Spleen (tissue), 11 donors: ENCODE measurements at regions not wholly inside any gene's neighbourhood (a gene's known extent, or its start where the extent isn't known, plus 50 kb on each side); places are given as distances from the start of the nearest gene placed in this dataset.

Experiments
- DNase-seq: peaks from one replicate; pipeline ENCODE4 v3.0.0-alpha.2; 2020
- H3K27ac ChIP-seq, 8 donors: fragments of 200-600 bp; sonication (generic) in 7 of 8; 1 replicate in 4 of 8; 2 replicates in 4 of 8; pipeline versions ENCODE4 v1.5.0 to v1.8.0; 2016 to 2021; ENCODE audit warnings: inconsistent platforms in 4 of 8, mild to moderate bottlenecking in 4 of 8, moderate library complexity in 1 of 8
- H3K27me3 ChIP-seq, 7 donors: fragments of 200-600 bp; sonication (generic) in 6 of 7; replicated peaks in 1 of 7; 1 replicate in 4 of 7; 2 replicates in 3 of 7; pipeline versions ENCODE4 v1.5.0 to v1.8.0; 2016 to 2021; ENCODE audit warnings: inconsistent platforms in 3 of 7, mild to moderate bottlenecking in 1 of 7
- H3K36me3 ChIP-seq, 6 donors: fragments of 200-600 bp; sonication (generic) in 5 of 6; 1 replicate in 4 of 6; 2 replicates in 2 of 6; pipeline versions ENCODE4 v1.5.0 to v1.8.0; 2016 to 2021; ENCODE audit warnings: inconsistent platforms in 2 of 6
- H3K4me1 ChIP-seq, 6 donors: fragments of 200-600 bp; sonication (generic) in 5 of 6; 1 replicate in 3 of 6; 2 replicates in 3 of 6; pipeline versions ENCODE4 v1.5.0 to v1.8.0; 2016 to 2021; ENCODE audit warnings: inconsistent platforms in 3 of 6
- H3K4me3 ChIP-seq, 8 donors: fragments of 200-600 bp; sonication (generic) in 7 of 8; 1 replicate in 4 of 8; 2 replicates in 4 of 8; pipeline versions ENCODE4 v1.5.0 to v1.8.0; 2016 to 2021; ENCODE audit warnings: inconsistent platforms in 4 of 8, mild to moderate bottlenecking in 4 of 8, moderate library complexity in 2 of 8
- H3K9me3 ChIP-seq, 8 donors: fragments of 200-600 bp; sonication (generic) in 7 of 8; 1 replicate in 4 of 8; 2 replicates in 4 of 8; pipeline versions ENCODE4 v1.5.0 to v1.8.0; 2016 to 2021; ENCODE audit warnings: inconsistent platforms in 4 of 8
- POLR2A ChIP-seq, 3 donors: fragments of 450-650 bp; IDR thresholded peaks; one replicate each; pipeline ENCODE4 v1.5.1; 2017; ENCODE audit warnings: antibody characterized with exemption in 3 of 3, mild to moderate bottlenecking in 1 of 3
- POLR2AphosphoS5 ChIP-seq, 3 donors: sonication (generic); formaldehyde crosslinking; IDR thresholded peaks; one replicate each; pipeline ENCODE4 v1.5.1; 2017; ENCODE audit warnings: antibody characterized with exemption in 3 of 3
- WGBS, 5 donors: extraction: QIAGEN DNeasy Blood & Tissue Kit in 3 of 5; methylation state at CpG; one replicate each; pipeline versions ENCODE4 v1.1.5 to v1.1.7; 2013 to 2018; 5-methylcytosine and 5-hydroxymethylcytosine counted together
- intact Hi-C: fragments of 100-400 bp; cut with DNase I; formaldehyde crosslinking; loops from one replicate; pipeline ENCODE4 v1.15.0; 2023; ENCODE audit warnings: low total_unique reads
- TF ChIP-seq, protein P1 (sequence below), 11 experiments: fragments of 200-600 bp in 7 of 11; fragments of 450-650 bp in 4 of 11; sonication (generic) in 4 of 11; IDR thresholded peaks in 8 of 11; conservative IDR thresholded peaks in 3 of 11; 1 replicate in 7 of 11; 2 replicates in 4 of 11; pipeline versions ENCODE4 v1.4.0 to v1.8.0; 2016 to 2021; ENCODE audit warnings: antibody characterized with exemption in 11 of 11, inconsistent platforms in 4 of 11, mild to moderate bottlenecking in 1 of 11
- donor health status: healthy with polysubstance abuse.
- donor health status: DM: no; HTN: no; CAD: no; lungs with moderate emphysema.
- donor health status: DM: no; HTN: no; CAD: no.
- donor health status: Bipolar disorder and iron deficiency.
- donor health status: healthy.
- donor health status: DM: no; HTN: no; CAD: no.
- donor health status: DM: yes; HTN: yes; CAD: no.

DNA sequence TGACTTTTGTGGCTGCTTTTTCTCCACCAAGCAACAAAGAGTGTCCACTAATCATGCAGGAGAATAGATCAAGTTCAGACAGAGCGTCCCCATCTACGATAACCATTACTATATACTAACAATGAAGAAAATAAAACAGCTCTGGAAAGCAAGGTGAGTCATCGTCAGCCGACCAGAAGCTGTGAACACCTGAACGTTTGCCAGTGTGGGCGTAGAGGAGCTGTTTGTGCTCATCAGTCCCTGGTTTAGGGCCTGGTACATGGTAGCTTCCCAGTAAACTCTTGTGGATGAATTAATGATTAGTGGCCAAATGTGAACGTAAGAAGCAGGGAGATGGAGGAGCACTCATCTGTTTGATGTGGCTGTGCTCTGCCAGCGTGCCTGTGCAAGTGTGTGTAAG, 180.7 kb downstream of the EVX1 start:
- no peaks in the 10 kb centered on the region for H3K36me3 ChIP-seq
- no peak for DNase-seq
- TF ChIP-seq POLR2A (IDR thresholded peaks at IDR 0.05) = no peak
- TF ChIP-seq, protein P1, sequence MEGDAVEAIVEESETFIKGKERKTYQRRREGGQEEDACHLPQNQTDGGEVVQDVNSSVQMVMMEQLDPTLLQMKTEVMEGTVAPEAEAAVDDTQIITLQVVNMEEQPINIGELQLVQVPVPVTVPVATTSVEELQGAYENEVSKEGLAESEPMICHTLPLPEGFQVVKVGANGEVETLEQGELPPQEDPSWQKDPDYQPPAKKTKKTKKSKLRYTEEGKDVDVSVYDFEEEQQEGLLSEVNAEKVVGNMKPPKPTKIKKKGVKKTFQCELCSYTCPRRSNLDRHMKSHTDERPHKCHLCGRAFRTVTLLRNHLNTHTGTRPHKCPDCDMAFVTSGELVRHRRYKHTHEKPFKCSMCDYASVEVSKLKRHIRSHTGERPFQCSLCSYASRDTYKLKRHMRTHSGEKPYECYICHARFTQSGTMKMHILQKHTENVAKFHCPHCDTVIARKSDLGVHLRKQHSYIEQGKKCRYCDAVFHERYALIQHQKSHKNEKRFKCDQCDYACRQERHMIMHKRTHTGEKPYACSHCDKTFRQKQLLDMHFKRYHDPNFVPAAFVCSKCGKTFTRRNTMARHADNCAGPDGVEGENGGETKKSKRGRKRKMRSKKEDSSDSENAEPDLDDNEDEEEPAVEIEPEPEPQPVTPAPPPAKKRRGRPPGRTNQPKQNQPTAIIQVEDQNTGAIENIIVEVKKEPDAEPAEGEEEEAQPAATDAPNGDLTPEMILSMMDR (IDR thresholded peaks at IDR 0.05 in 8 of 11, conservative IDR thresholded peaks at IDR 0.05 in 3 of 11) = no peak
- no peak for TF ChIP-seq POLR2AphosphoS5 (IDR thresholded peaks at IDR 0.05)
- H3K4me1 ChIP-seq = peaks cover 0 to 10% (median 0%) of the 10 kb centered on the region in 6 donors
- WGBS, 5 donors = 79 to 92% (median 87%) methylated on average over 8 of the region's 8 CpGs
- H3K27me3 ChIP-seq = no peaks in the 10 kb centered on the region
- no peaks in the 10 kb centered on the region for H3K9me3 ChIP-seq
- intact Hi-C loops = no loop called here
- no peak overlapping the region for H3K4me3 ChIP-seq
- no peak overlapping the region for H3K27ac ChIP-seq

DNA sequence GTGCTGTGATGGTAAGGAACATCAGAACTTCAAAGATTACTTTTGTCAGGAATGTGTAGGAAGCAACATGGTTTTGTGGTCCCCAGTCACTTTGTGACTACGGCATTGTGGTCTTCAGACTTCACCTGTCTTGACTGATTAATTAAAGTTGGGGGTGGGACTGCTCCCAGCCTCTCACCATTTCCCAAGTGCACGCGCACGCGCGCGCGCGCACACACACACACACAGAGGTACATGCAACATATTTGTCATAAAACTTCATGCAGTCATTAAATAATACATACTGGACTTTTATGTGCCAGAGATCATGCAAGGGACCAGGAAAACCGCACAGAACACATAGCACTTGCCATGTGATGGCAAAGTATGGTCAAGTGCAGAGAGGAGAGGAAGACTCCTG, 181.2 kb downstream of the EVX1 start:
- Histone ChIP-seq H3K27ac (peak overlapping the region in 1 of 8 donors; percentile 19), H3K9me3 (no peaks in the 10 kb centered on the region), H3K27me3 (no peaks in the 10 kb centered on the region), H3K4me3 (no peak overlapping the region), H3K4me1 (peaks cover 0 to 10% (median 0%) of the 10 kb centered on the region in 6 donors), H3K36me3 (no peaks in the 10 kb centered on the region)
- no peak for DNase-seq
- 75 to 95% (median 80%) methylated on average over 10 of the region's 10 CpGs for WGBS, 5 donors
- intact Hi-C loops = no loop called here
- TF ChIP-seq POLR2A (IDR thresholded peaks at IDR 0.05) (no peak), POLR2AphosphoS5 (IDR thresholded peaks at IDR 0.05) (no peak)
- TF ChIP-seq, protein P1 (IDR thresholded peaks at IDR 0.05 in 8 of 11, conservative IDR thresholded peaks at IDR 0.05 in 3 of 11) = no peak

DNA sequence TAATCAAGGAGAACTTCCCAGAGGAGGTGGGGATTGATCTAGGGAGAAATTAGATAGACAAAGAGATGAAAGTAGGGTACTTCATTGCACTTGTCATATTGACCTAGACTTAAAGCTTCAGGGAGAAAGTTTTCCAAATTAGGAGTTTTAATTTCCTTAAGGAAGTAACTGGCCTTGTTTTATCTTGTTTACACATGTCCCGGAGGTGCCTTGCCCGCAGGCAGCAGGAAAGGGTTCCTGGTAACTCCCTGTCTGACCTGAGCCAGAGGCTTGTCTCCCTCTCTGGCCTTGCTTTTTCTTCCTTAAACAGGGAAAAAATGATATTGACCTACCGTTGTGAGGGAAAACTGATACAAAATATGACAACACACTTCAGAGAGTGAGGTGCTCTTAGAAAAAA, 181.6 kb downstream of the EVX1 start:
- Histone ChIP-seq H3K4me3 (no peak overlapping the region), H3K36me3 (no peaks in the 10 kb centered on the region), H3K4me1 (peaks cover 0 to 10% (median 0%) of the 10 kb centered on the region in 6 donors), H3K27ac (peak overlapping the region in 1 of 8 donors; percentile 19), H3K27me3 (no peaks in the 10 kb centered on the region), H3K9me3 (no peaks in the 10 kb centered on the region)
- 51 to 69% (median 57%) methylated on average over 3 of the region's 3 CpGs for WGBS, 5 donors
- DNase-seq = no peak
- intact Hi-C loops = no loop called here
- no peak for TF ChIP-seq POLR2A (IDR thresholded peaks at IDR 0.05)
- no peak for TF ChIP-seq POLR2AphosphoS5 (IDR thresholded peaks at IDR 0.05)
- TF ChIP-seq, protein P1 (IDR thresholded peaks at IDR 0.05 in 8 of 11, conservative IDR thresholded peaks at IDR 0.05 in 3 of 11) = no peak

DNA sequence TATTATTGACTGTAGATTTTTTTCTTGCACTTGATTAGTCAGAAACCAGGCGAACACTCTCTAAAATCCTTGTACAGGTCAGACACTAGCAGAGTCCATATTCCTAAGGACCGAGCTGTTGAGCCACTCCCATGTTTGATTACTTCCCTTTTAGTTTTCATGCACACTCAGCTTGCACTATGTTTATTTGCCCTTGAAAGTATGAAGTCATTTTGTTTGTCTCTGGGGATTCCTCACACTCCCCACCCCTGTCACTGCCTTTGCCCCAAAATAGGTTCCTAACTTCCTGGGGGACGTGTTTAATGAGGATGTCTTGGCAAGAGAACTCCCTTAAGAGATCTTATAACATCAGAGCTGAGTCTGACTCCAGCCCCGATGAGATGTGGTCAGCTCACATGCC, 182.1 kb downstream of the EVX1 start:
- Histone ChIP-seq H3K9me3 (no peaks in the 10 kb centered on the region), H3K27ac (peak overlapping the region in 1 of 8 donors; percentile 19), H3K4me1 (peaks cover 0 to 10% (median 0%) of the 10 kb centered on the region in 6 donors), H3K36me3 (no peaks in the 10 kb centered on the region), H3K4me3 (no peak overlapping the region), H3K27me3 (no peaks in the 10 kb centered on the region)
- intact Hi-C loops = no loop called here
- 36 to 46% (median 37%) methylated on average over 4 of the region's 4 CpGs for WGBS, 5 donors
- TF ChIP-seq POLR2AphosphoS5 (IDR thresholded peaks at IDR 0.05) (no peak), POLR2A (IDR thresholded peaks at IDR 0.05) (no peak)
- TF ChIP-seq, protein P1 (IDR thresholded peaks at IDR 0.05 in 8 of 11, conservative IDR thresholded peaks at IDR 0.05 in 3 of 11) = no peak
- no peak for DNase-seq
